GM23338 (cell line): ENCODE measurements at regions not wholly inside any gene's neighbourhood (a gene's known extent, or its start where the extent isn't known, plus 50 kb on each side); places are given as distances from the start of the nearest gene placed in this dataset.

Experiments used
- CREB1 ChIP-seq: fragments of 250-450 bp; sonication (Bioruptor Pico); IDR thresholded peaks from 2 replicates; pipeline ENCODE4 v1.5.0; 2020; ENCODE audit warnings: low read depth, mild to moderate bottlenecking, moderate library complexity
- CTCF ChIP-seq, 2 experiments: fragments of 200-600 bp in 1 of 2; sonication (generic) in 1 of 2; conservative IDR thresholded peaks; 2 replicates each; pipeline versions ENCODE4 v1.5.1 to v1.6.1; 2016 to 2017; ENCODE audit warnings: antibody characterized with exemption in 2 of 2, low read depth in 2 of 2, mild to moderate bottlenecking in 2 of 2, moderate library complexity in 1 of 2
- ETS1 ChIP-seq: IDR thresholded peaks from 2 replicates; pipeline ENCODE4 v1.6.1; 2016; ENCODE audit warnings: antibody characterized with exemption
- EZH2 ChIP-seq: fragments of 200-600 bp; sonication (generic); IDR thresholded peaks from one replicate; pipeline ENCODE4 v1.8.0; 2017; ENCODE audit warnings: antibody characterized with exemption, mild to moderate bottlenecking, low read depth; ENCODE audit not compliant: unreplicated experiment
- EZH2phosphoT487 ChIP-seq: fragments of 200-600 bp; sonication (generic); IDR thresholded peaks from one replicate; pipeline ENCODE4 v1.8.1; 2018; ENCODE audit warnings: antibody characterized with exemption; ENCODE audit not compliant: unreplicated experiment
- JUNB ChIP-seq: IDR thresholded peaks from one replicate; pipeline ENCODE4 v1.6.1; 2016; ENCODE audit warnings: antibody characterized with exemption; ENCODE audit not compliant: unreplicated experiment
- NANOG ChIP-seq: IDR thresholded peaks from 2 replicates; pipeline ENCODE4 v1.6.1; 2016; ENCODE audit warnings: antibody characterized with exemption, borderline replicate concordance
- POLR2AphosphoS5 ChIP-seq: IDR thresholded peaks from 2 replicates; pipeline ENCODE4 v1.6.1; 2016; ENCODE audit warnings: antibody characterized with exemption, low read depth
- REST ChIP-seq: IDR thresholded peaks from one replicate; pipeline ENCODE4 v1.6.1; 2018; ENCODE audit warnings: antibody characterized with exemption; ENCODE audit not compliant: unreplicated experiment
- STAT1 ChIP-seq: IDR thresholded peaks from one replicate; pipeline ENCODE4 v1.6.1; 2016; ENCODE audit warnings: antibody characterized with exemption; ENCODE audit not compliant: unreplicated experiment

DNA sequence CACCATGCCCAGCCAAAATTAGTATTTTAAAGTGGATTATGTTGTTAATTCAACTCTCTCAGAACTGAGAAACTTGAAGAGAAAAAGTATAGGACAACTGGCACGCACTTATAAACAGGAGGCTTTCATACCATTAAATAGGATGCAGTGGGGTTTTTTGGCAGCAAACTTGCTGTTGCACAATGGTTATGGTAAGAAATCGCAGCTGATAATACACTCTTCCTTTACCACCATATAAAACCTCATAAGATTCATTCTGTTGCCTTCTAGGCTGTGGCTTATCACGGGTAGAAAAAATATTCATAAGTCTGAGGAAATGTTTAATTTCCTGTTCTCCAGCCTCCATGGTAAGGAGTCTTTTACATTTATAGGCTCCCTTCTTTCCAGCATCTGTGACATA lies 95.3 kb downstream of the TMCO5A start:
- TF ChIP-seq CTCF (conservative IDR thresholded peaks at IDR 0.05; ENCODE audit: low read depth in 2 of 2), result no peak
- no peak for TF ChIP-seq POLR2AphosphoS5
- no peak for TF ChIP-seq EZH2phosphoT487
- TF ChIP-seq EZH2, result no peak
- TF ChIP-seq JUNB, result no peak
- TF ChIP-seq REST, result no peak
- no peak for TF ChIP-seq CREB1 (CRISPR knock-in tag)
- TF ChIP-seq NANOG, result no peak
- no peak for TF ChIP-seq ETS1
- TF ChIP-seq STAT1, result no peak
